ENCODE measurements at regions not wholly inside any gene's neighbourhood (a gene's known extent, or its start where the extent isn't known, plus 50 kb on each side); places are given as distances from the start of the nearest gene placed in this dataset.
A peak's percentile ranks its signal among the peaks of the same experiment; 100 is the strongest.

DNA sequence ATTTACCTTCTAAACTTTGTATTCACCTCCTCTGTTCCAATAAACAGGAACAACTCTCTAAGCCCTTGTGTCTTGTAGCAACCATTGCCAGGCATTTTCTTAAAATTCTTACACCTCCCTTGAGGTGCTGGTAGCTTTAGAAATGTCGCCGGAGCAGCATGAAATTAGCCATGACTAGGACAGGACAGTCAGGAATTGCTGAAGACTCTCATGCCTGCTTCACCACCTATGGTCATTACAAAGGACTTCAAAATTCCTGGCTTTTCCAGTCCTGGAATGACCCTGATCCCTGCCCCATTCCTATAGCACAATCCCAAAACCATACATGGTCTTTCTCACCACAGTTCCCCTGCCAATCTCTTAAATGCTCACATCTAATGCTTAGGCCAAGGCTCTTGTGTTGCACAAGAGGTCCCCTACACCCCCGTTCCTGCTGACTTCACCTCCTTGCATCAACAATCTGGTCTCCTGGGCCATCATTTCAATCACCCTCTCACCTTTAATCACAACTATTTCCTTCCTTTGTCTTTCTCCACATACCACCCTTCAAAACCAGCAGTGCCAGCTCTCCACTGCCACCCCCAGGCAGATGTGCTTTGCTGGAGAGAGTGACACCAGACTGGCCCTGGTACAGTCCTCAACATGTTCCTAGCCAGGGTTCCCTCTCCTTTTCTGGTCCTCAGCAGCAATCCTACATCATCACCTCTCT is 113.2 kb upstream of the TJP1 start:
- intact Hi-C loops (cut with micrococcal nuclease; ENCODE audit: unreplicated experiment): no loop called here
- Histone ChIP-seq H3K4me3 (ENCODE audit: low read depth, low read length, poor library complexity, severe bottlenecking) (no peak overlapping the region), H3K9me2 (ENCODE audit: insufficient read depth, low read length) (no peaks in the 10 kb centered on the region), H3K4me2 (ENCODE audit: low read length) (no peak overlapping the region), H3K79me2 (ENCODE audit: insufficient read depth, low read depth, low read length) (no peaks in the 10 kb centered on the region), H2AFZ (ENCODE audit: low read length) (no peak overlapping the region), H3K4me1 (ENCODE audit: insufficient read depth, low read length, poor library complexity, severe bottlenecking) (no peaks in the 10 kb centered on the region), H3K36me3 (ENCODE audit: insufficient read depth, low read length) (no peaks in the 10 kb centered on the region), H3K9me3 (ENCODE audit: low read length) (no peaks in the 10 kb centered on the region), H4K20me1 (ENCODE audit: insufficient read depth, low read length) (no peaks in the 10 kb centered on the region), H3K27ac (ENCODE audit: low read depth, low read length, poor library complexity, severe bottlenecking) (no peak overlapping the region)
- CTCF ChIA-PET (ENCODE audit: unreplicated experiment): no interaction called here
- no TSS peak for BruUV-seq (replicated peaks)
- POLR2A ChIA-PET: no interaction called here
- TF ChIP-seq, protein P1, sequence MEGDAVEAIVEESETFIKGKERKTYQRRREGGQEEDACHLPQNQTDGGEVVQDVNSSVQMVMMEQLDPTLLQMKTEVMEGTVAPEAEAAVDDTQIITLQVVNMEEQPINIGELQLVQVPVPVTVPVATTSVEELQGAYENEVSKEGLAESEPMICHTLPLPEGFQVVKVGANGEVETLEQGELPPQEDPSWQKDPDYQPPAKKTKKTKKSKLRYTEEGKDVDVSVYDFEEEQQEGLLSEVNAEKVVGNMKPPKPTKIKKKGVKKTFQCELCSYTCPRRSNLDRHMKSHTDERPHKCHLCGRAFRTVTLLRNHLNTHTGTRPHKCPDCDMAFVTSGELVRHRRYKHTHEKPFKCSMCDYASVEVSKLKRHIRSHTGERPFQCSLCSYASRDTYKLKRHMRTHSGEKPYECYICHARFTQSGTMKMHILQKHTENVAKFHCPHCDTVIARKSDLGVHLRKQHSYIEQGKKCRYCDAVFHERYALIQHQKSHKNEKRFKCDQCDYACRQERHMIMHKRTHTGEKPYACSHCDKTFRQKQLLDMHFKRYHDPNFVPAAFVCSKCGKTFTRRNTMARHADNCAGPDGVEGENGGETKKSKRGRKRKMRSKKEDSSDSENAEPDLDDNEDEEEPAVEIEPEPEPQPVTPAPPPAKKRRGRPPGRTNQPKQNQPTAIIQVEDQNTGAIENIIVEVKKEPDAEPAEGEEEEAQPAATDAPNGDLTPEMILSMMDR (conservative IDR thresholded peaks at IDR 0.05; ENCODE audit: low read length): peak; percentile 36; the same call in 1 of the 2 replicates
- no peak for TF ChIP-seq EZH2phosphoT487 (IDR thresholded peaks at IDR 0.05; ENCODE audit: borderline replicate concordance, low read depth, low read length)
- peak; percentile 1 for DNase-seq (ENCODE audit: low spot score)

DNA sequence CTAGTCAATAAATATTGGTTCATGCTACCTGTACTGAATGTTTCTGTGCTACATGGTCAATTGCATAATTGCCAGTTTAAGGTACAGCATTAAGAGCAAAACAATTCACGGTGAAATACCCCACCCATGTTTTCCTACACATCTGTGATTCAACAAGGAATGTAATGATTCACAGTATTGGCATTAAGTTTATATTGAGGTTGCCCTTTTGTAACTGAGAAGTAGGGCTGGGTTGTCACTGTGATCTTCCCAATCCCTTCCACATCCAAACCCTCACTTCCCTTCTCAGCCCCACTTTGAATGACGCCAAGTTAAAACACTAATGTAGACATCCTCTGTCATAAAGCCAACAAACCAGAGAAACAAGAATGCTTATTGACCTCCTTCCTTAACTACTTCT is 112.0 kb upstream of the TJP1 start:
- POLR2A ChIA-PET: no interaction called here
- no TSS peak for BruUV-seq (replicated peaks)
- no peak for DNase-seq (ENCODE audit: low spot score)
- Histone ChIP-seq H4K20me1 (ENCODE audit: insufficient read depth, low read length) (no peaks in the 10 kb centered on the region), H3K4me2 (ENCODE audit: low read length) (no peak overlapping the region), H3K4me3 (ENCODE audit: low read depth, low read length, poor library complexity, severe bottlenecking) (no peak overlapping the region), H3K36me3 (ENCODE audit: insufficient read depth, low read length) (no peaks in the 10 kb centered on the region), H3K27ac (ENCODE audit: low read depth, low read length, poor library complexity, severe bottlenecking) (no peak overlapping the region), H3K9me2 (ENCODE audit: insufficient read depth, low read length) (no peaks in the 10 kb centered on the region), H3K79me2 (ENCODE audit: insufficient read depth, low read depth, low read length) (no peaks in the 10 kb centered on the region), H2AFZ (ENCODE audit: low read length) (no peak overlapping the region), H3K4me1 (ENCODE audit: insufficient read depth, low read length, poor library complexity, severe bottlenecking) (no peaks in the 10 kb centered on the region), H3K9me3 (ENCODE audit: low read length) (no peaks in the 10 kb centered on the region)
- intact Hi-C loops (cut with micrococcal nuclease; ENCODE audit: unreplicated experiment): no loop called here
- TF ChIP-seq, protein P1 (conservative IDR thresholded peaks at IDR 0.05; ENCODE audit: low read length): no peak
- CTCF ChIA-PET (ENCODE audit: unreplicated experiment): no interaction called here

DNA sequence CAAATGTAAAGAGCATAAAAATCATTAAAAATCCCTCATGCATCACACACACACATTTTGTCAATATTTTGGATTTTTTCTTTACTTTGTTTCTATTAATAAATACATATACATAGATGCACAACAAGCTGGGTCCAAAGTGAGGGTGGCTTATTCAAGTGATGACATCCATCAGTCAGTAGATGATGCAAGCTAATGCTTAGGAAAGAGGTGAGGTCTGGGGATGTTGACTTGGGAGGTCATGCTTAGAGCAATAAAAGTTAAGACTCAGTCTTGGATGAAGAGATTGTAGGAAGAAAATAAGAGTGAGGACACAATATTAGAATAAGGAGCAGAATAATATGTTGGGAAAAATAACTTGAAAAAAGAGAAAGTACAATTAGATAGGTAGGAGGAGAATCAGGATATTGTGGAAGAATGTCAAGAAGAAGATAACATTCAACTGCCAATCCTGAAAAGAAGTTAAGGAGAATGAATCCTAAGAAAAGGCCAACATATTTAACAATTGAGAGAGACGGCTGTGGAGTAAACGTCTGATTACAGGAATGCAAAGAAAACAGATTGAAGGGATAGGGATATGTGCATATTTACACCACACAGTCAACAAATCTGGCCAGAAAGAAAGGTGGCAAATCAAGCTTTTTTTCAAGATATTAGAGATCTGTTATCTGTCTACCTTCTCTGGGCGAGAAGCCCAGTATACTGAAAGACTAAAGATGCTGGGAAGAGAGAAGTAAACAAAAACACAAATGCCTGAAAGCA is 111.0 kb upstream of the TJP1 start:
- no peak overlapping the region for H3K27ac ChIP-seq (ENCODE audit: low read depth, low read length, poor library complexity, severe bottlenecking)
- no peaks in the 10 kb centered on the region for H4K20me1 ChIP-seq (ENCODE audit: insufficient read depth, low read length)
- DNase-seq (ENCODE audit: low spot score): no peak
- H3K9me3 ChIP-seq (ENCODE audit: low read length): no peaks in the 10 kb centered on the region
- ChIA-PET CTCF (ENCODE audit: unreplicated experiment) (no interaction called here), POLR2A (interaction anchor here (0.6 kb wide), 1 partner anchor 877 kb away, joined by 6 read pairs; no protein-coding TSS in a partner anchor)
- no peak overlapping the region for H3K4me3 ChIP-seq (ENCODE audit: low read depth, low read length, poor library complexity, severe bottlenecking)
- H3K36me3 ChIP-seq (ENCODE audit: insufficient read depth, low read length): no peaks in the 10 kb centered on the region
- no peaks in the 10 kb centered on the region for H3K9me2 ChIP-seq (ENCODE audit: insufficient read depth, low read length)
- no peak overlapping the region for H3K4me2 ChIP-seq (ENCODE audit: low read length)
- no peaks in the 10 kb centered on the region for H3K4me1 ChIP-seq (ENCODE audit: insufficient read depth, low read length, poor library complexity, severe bottlenecking)
- no TSS peak for BruUV-seq (replicated peaks)
- TF ChIP-seq EZH2phosphoT487 (IDR thresholded peaks at IDR 0.05; ENCODE audit: borderline replicate concordance, low read depth, low read length): no peak
- TF ChIP-seq, protein P1 (conservative IDR thresholded peaks at IDR 0.05; ENCODE audit: low read length): no peak
- H3K79me2 ChIP-seq (ENCODE audit: insufficient read depth, low read depth, low read length): no peaks in the 10 kb centered on the region
- no peak overlapping the region for H2AFZ ChIP-seq (ENCODE audit: low read length)
- intact Hi-C loops (cut with micrococcal nuclease; ENCODE audit: unreplicated experiment): no loop called here
